ENCODE measurements at regions not wholly inside any gene's neighbourhood (a gene's known extent, or its start where the extent isn't known, plus 50 kb on each side); places are given as distances from the start of the nearest gene placed in this dataset.

GRCh38 chr10:94216201-94216600, 146.5 kb downstream of the NOC3L start:
- ChIA-PET POLR2A (ENCODE audit: partially characterized antibody) (no interaction called here), CTCF (ENCODE audit: partially characterized antibody) (interaction anchor here (0.7 to 2.3 kb wide), 8 partner anchors 9 to 299 kb away, joined by 3 to 8 read pairs (median 4); no protein-coding TSS in a partner anchor)
- no peaks in the 10 kb centered on the region for H4K20me1 ChIP-seq (replicated peaks in 1 of 2; ENCODE audit: control insufficient read depth in 1 of 2, insufficient read depth in 2 of 2, low read length in 2 of 2)
- H2BK120ac ChIP-seq (replicated peaks; ENCODE audit: low read depth, low read length): no peak overlapping the region
- no peak overlapping the region for H3K23ac ChIP-seq (ENCODE audit: insufficient read length)
- no peak overlapping the region for H3K4me3 ChIP-seq (ENCODE audit: extremely low read depth in 1 of 4, insufficient read depth in 2 of 4, low read depth in 3 of 4, low read length in 4 of 4)
- H3K79me2 ChIP-seq (ENCODE audit: control insufficient read depth in 1 of 2, insufficient read depth in 2 of 2, low read length in 2 of 2): no peaks in the 10 kb centered on the region
- no peak overlapping the region for H3K4me2 ChIP-seq (ENCODE audit: insufficient read depth in 1 of 2, low read depth in 2 of 2, low read length in 2 of 2)
- H2BK12ac ChIP-seq (ENCODE audit: low read depth, low read length): 0 out of 2 replicates have a peak overlapping the region, but pooled peaks have one; percentile 35
- no peak overlapping the region for H4K8ac ChIP-seq (ENCODE audit: extremely low read depth, insufficient read depth, low read length)
- H3K14ac ChIP-seq (ENCODE audit: insufficient read length): no peak overlapping the region
- H3K23me2 ChIP-seq (ENCODE audit: low read depth, low read length): peaks cover 2% of the 10 kb centered on the region; the same call in 1 of the 2 replicates
- H4K91ac ChIP-seq (replicated peaks; ENCODE audit: insufficient read length, low read length): no peak overlapping the region
- H2BK15ac ChIP-seq (ENCODE audit: low read length): no peak overlapping the region
- no peaks in the 10 kb centered on the region for H3K9me3 ChIP-seq (ENCODE audit: insufficient read depth in 2 of 2, low read depth in 1 of 2, low read length in 1 of 2)
- no peak overlapping the region for H3K9ac ChIP-seq (replicated peaks in 1 of 4; ENCODE audit: extremely low read depth in 1 of 4, low read depth in 3 of 4, low read length in 3 of 4)
- H3K56ac ChIP-seq (replicated peaks; ENCODE audit: insufficient read length, low read depth, low read length): no peak overlapping the region
- peak in 1 of 3 experiments; percentile 25; a peak in 1 of 4 replicates for TF ChIP-seq CTCF (IDR thresholded peaks at IDR 0.05; ENCODE audit: control extremely low read depth in 1 of 3, insufficient read depth in 1 of 3, low read depth in 1 of 3, low read length in 3 of 3)
- no peak for TF ChIP-seq ATF2 (IDR thresholded peaks at IDR 0.05; ENCODE audit: low read length)
- 81% methylated on average over 4 of the region's 4 CpGs; no CpG with 5 or more reads in 1 of the 2 experiments for WGBS, 2 experiments (ENCODE audit: extremely low coverage in 1 of 2, insufficient coverage in 1 of 2, insufficient read length in 1 of 2, insufficient replicate concordance in 2 of 2, low coverage in 1 of 2, low lambda C conversion rate in 2 of 2, missing lambda C conversion rate in 1 of 2)
- no peak overlapping the region for H3K27ac ChIP-seq (ENCODE audit: low read depth, low read length)
- H2AFZ ChIP-seq (ENCODE audit: low read length): peak overlapping the region; percentile 70; the same call in 1 of the 2 replicates
- H4K5ac ChIP-seq (ENCODE audit: insufficient read length, low read depth, low read length): no peak overlapping the region
- H3K79me1 ChIP-seq (ENCODE audit: low read depth, low read length): no peaks in the 10 kb centered on the region
- peaks cover 0 to 9% (median 7%) of the 10 kb centered on the region in 4 experiments; a peak in 4 of 7 replicates for H3K4me1 ChIP-seq (replicated peaks in 1 of 4; ENCODE audit: control insufficient read depth in 3 of 4, insufficient read depth in 4 of 4, low read length in 3 of 4)
- DNase-seq (ENCODE audit: low read depth in 1 of 2, low spot score in 2 of 2) (no peak), FAIRE-seq (no peak)
- H3K36me3 ChIP-seq (ENCODE audit: control insufficient read depth in 2 of 4, insufficient read depth in 4 of 4, low read length in 3 of 4): no peaks in the 10 kb centered on the region
- no peaks in the 10 kb centered on the region; a peak in 1 of 7 replicates for H3K27me3 ChIP-seq (replicated peaks in 1 of 4; ENCODE audit: control insufficient read depth in 3 of 4, extremely low read depth in 1 of 4, insufficient read depth in 3 of 4, low read length in 3 of 4)
- H2AK5ac ChIP-seq (ENCODE audit: low read depth, low read length): no peak overlapping the region
- no peak overlapping the region for H3K18ac ChIP-seq (ENCODE audit: extremely low read depth, low read length)
- H3K4ac ChIP-seq (replicated peaks; ENCODE audit: insufficient read length, low read depth, low read length): no peak overlapping the region
- no peak overlapping the region for H2BK5ac ChIP-seq (ENCODE audit: low read depth, low read length)
- H2BK20ac ChIP-seq (ENCODE audit: low read length): no peak overlapping the region

All from H1 (cell line).